GM18867 (cell line): ENCODE measurements at regions not wholly inside any gene's neighbourhood (a gene's known extent, or its start where the extent isn't known, plus 50 kb on each side); places are given as distances from the start of the nearest gene placed in this dataset.

Experiments
- ATAC-seq: cut with Tn5 transposase; IDR thresholded peaks from one replicate; pipeline ENCODE4 v1.9.1; 2021; ENCODE audit warnings: mild to moderate bottlenecking, moderate library complexity; ENCODE audit not compliant: unreplicated experiment

- no peak for ATAC-seq
Measured at GRCh38 chr9:1732670-1733069, 282.5 kb upstream of the SMARCA2 start.

GRCh38 chr9:1738511-1739100 is 276.5 kb upstream of the SMARCA2 start:
- ATAC-seq: no peak

GRCh38 chr9:1743121-1743960 is 271.8 kb upstream of the SMARCA2 start:
- no peak for ATAC-seq

- ATAC-seq: no peak
Measured at GRCh38 chr9:1745980-1746379, 269.2 kb upstream of the SMARCA2 start.

GRCh38 chr9:1747417-1747967 is 267.7 kb upstream of the SMARCA2 start:
- peak; percentile 88 for ATAC-seq

- ATAC-seq: no peak
Measured at GRCh38 chr9:1748407-1748806, 266.7 kb upstream of the SMARCA2 start.

- ATAC-seq: no peak
Measured at GRCh38 chr9:1757186-1757585, 258.0 kb upstream of the SMARCA2 start.

- ATAC-seq: peak; percentile 97
Measured at GRCh38 chr9:1759009-1759408, 256.1 kb upstream of the SMARCA2 start.

GRCh38 chr9:1759771-1760300 is 255.3 kb upstream of the SMARCA2 start:
- no peak for ATAC-seq

GRCh38 chr9:1761807-1762206 is 253.3 kb upstream of the SMARCA2 start:
- no peak for ATAC-seq

GRCh38 chr9:1766042-1766441 is 249.1 kb upstream of the SMARCA2 start:
- ATAC-seq: no peak

- ATAC-seq: no peak
Measured at GRCh38 chr9:1768561-1768960, 246.6 kb upstream of the SMARCA2 start.

- ATAC-seq: no peak
Measured at GRCh38 chr9:1771094-1771789, 243.9 kb upstream of the SMARCA2 start.

- no peak for ATAC-seq
Measured at GRCh38 chr9:1775230-1775629, 239.9 kb upstream of the SMARCA2 start.

GRCh38 chr9:1776668-1777067 is 238.5 kb upstream of the SMARCA2 start:
- ATAC-seq: no peak

- no peak for ATAC-seq
Measured at GRCh38 chr9:1791191-1791590, 224.0 kb upstream of the SMARCA2 start.

GRCh38 chr9:1794547-1795270 is 220.4 kb upstream of the SMARCA2 start:
- ATAC-seq: no peak

GRCh38 chr9:1804128-1804865 is 210.8 kb upstream of the SMARCA2 start:
- ATAC-seq: no peak

GRCh38 chr9:1829719-1830118 is 185.4 kb upstream of the SMARCA2 start:
- ATAC-seq: no peak

GRCh38 chr9:1832960-1833359 is 182.2 kb upstream of the SMARCA2 start:
- ATAC-seq: no peak
